ENCODE measurements at regions not wholly inside any gene's neighbourhood (a gene's known extent, or its start where the extent isn't known, plus 50 kb on each side); places are given as distances from the start of the nearest gene placed in this dataset.

GRCh38 chr22:34997633-34998299 lies 68.2 kb upstream of the ISX start:
- H3K4me1 ChIP-seq = no peaks in the 10 kb centered on the region
- DNase-seq = no peak
- TF ChIP-seq CTCF (IDR thresholded peaks at IDR 0.05) = no peak
- H3K27ac ChIP-seq = no peak overlapping the region
- H3K27me3 ChIP-seq = no peaks in the 10 kb centered on the region
- H3K9me3 ChIP-seq = no peaks in the 10 kb centered on the region
- intact Hi-C loops (cut with DNase I; ENCODE audit: low total_unique reads) = no loop called here
- H3K36me3 ChIP-seq = no peaks in the 10 kb centered on the region
- H3K4me3 ChIP-seq = no peak overlapping the region

- DNase-seq = no peak
- Histone ChIP-seq H3K4me3 (no peak overlapping the region), H3K27ac (no peak overlapping the region), H3K9me3 (no peaks in the 10 kb centered on the region), H3K36me3 (no peaks in the 10 kb centered on the region), H3K27me3 (no peaks in the 10 kb centered on the region), H3K4me1 (no peaks in the 10 kb centered on the region)
- no peak for TF ChIP-seq CTCF (IDR thresholded peaks at IDR 0.05)
- intact Hi-C loops (cut with DNase I; ENCODE audit: low total_unique reads) = no loop called here
Observed at GRCh38 chr22:34998921-34999320, 67.0 kb upstream of the ISX start.

- no peak for DNase-seq
- TF ChIP-seq CTCF (IDR thresholded peaks at IDR 0.05) = no peak
- Histone ChIP-seq H3K27me3 (no peaks in the 10 kb centered on the region), H3K9me3 (no peaks in the 10 kb centered on the region), H3K27ac (no peak overlapping the region), H3K36me3 (no peaks in the 10 kb centered on the region), H3K4me3 (no peak overlapping the region), H3K4me1 (no peaks in the 10 kb centered on the region)
- intact Hi-C loops (cut with DNase I; ENCODE audit: low total_unique reads) = no loop called here
Observed at GRCh38 chr22:35008213-35008612, 57.7 kb upstream of the ISX start.

- Histone ChIP-seq H3K36me3 (no peaks in the 10 kb centered on the region), H3K4me1 (no peaks in the 10 kb centered on the region), H3K4me3 (no peak overlapping the region), H3K9me3 (no peaks in the 10 kb centered on the region), H3K27ac (no peak overlapping the region), H3K27me3 (no peaks in the 10 kb centered on the region)
- intact Hi-C loops (cut with DNase I; ENCODE audit: low total_unique reads) = no loop called here
- peak in 1 of 2 donors; percentile 20 for DNase-seq
- TF ChIP-seq CTCF (IDR thresholded peaks at IDR 0.05) = no peak
Observed at GRCh38 chr22:35010543-35010942, 55.4 kb upstream of the ISX start.

GRCh38 chr22:35014812-35015211 lies 51.1 kb upstream of the ISX start:
- no peak overlapping the region for H3K4me3 ChIP-seq
- intact Hi-C loops (cut with DNase I; ENCODE audit: low total_unique reads) = no loop called here

More at GRCh38 chr22:35014812-35015211, 51.1 kb upstream of the ISX start:
- Histone ChIP-seq H3K27ac (no peak overlapping the region), H3K36me3 (no peaks in the 10 kb centered on the region), H3K4me1 (no peaks in the 10 kb centered on the region), H3K9me3 (no peaks in the 10 kb centered on the region), H3K27me3 (no peaks in the 10 kb centered on the region)
- no peak for DNase-seq
- TF ChIP-seq CTCF (IDR thresholded peaks at IDR 0.05) = no peak

Data from tibial artery (tissue), 4 donors.